ENCODE measurements at regions not wholly inside any gene's neighbourhood (a gene's known extent, or its start where the extent isn't known, plus 50 kb on each side); places are given as distances from the start of the nearest gene placed in this dataset.
"Not testable (repeated sequence)": the region's sequence is repeated elsewhere in the genome, so short reads cannot be mapped to it uniquely, and the experiment has no call there.

DNA sequence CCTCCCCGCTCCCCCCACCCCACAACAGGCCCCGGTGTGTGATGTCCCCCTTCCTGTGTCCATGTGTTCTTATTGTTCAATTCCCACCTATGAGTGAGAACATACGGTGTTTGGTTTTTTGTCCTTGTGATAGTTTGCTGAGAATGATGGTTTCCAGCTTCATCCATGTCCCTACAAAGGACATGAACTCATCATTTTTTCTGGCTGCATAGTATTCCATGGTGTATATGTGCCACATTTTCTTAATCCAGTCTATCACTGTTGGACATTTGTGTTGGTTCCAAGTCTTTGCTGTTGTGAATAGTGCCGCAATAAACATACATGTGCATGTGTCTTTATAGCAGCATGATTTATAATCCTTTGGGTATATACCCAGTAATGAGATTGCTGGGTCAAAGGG, 104.3 kb downstream of the MTPN start:
- not testable (repeated sequence) for H3K9ac ChIP-seq (ENCODE audit: low read length in 5 of 5); H3K36me3 ChIP-seq (ENCODE audit: control insufficient read depth in 5 of 5, insufficient read depth in 5 of 5, low read length in 5 of 5); H3K27me3 ChIP-seq (ENCODE audit: control insufficient read depth in 5 of 5, insufficient read depth in 4 of 5, low read length in 5 of 5); H3K27ac ChIP-seq (ENCODE audit: low read depth, low read length); H3K4me1 ChIP-seq (ENCODE audit: control insufficient read depth in 5 of 5, insufficient read depth in 5 of 5, low read length in 5 of 5); H3K9me3 ChIP-seq (ENCODE audit: control insufficient read depth in 5 of 5, low read length in 5 of 5); H3K4me3 ChIP-seq (ENCODE audit: low read depth in 1 of 5, low read length in 5 of 5)

DNA sequence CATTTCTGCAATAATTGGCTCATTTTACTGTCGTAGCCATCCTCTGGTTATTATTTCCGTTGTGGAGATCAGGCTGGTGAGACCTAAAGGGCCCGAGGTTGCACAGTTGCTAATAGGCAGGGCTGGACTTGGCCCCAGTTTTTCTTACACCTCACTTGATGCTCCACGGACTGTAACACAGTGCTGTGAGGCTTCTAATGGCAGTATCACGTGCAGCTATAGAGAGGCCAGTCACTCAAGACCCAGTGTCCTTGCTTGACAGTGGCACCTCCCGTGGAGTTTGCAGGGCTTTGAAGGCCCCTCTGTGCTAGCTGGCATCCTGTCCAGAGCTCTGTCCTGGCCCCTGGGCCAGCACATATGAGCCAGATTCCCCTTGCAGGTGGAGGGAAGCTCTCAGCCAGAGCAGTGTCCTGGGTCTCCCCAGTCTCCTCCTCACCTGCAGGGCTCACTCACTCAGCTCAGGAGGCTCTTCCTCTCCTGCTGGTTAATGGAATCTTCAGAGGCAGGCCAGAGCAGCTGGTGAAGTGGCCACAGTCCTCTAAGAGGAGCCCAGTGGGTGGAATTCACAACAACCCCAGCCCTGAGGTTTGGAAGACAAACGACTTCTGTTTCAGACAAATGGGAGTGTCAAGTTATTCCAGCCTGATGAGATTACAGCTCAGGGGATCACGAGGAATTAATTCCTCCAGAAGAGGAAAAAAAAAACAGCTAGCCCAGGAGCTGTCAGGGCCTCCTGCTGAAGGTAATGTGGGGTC, 114.2 kb upstream of the FAM180A start:
- peaks cover 0 to 7% (median 0%) of the 10 kb centered on the region in 5 donors for H3K9me3 ChIP-seq (ENCODE audit: control insufficient read depth in 5 of 5, low read length in 5 of 5)
- H3K9ac ChIP-seq (ENCODE audit: low read length in 5 of 5), result no peak overlapping the region
- no peaks in the 10 kb centered on the region for H3K4me1 ChIP-seq (ENCODE audit: control insufficient read depth in 5 of 5, insufficient read depth in 5 of 5, low read length in 5 of 5)
- H3K27me3 ChIP-seq (ENCODE audit: control insufficient read depth in 5 of 5, insufficient read depth in 4 of 5, low read length in 5 of 5), result no peaks in the 10 kb centered on the region
- no peaks in the 10 kb centered on the region for H3K36me3 ChIP-seq (ENCODE audit: control insufficient read depth in 5 of 5, insufficient read depth in 5 of 5, low read length in 5 of 5)
- no peak overlapping the region for H3K27ac ChIP-seq (ENCODE audit: low read depth, low read length)
- H3K4me3 ChIP-seq (ENCODE audit: low read depth in 1 of 5, low read length in 5 of 5), result no peak overlapping the region

GRCh38 chr7:135859538-135859937, 110.9 kb upstream of the FAM180A start:
- Histone ChIP-seq H3K9ac (ENCODE audit: low read length in 5 of 5) (no peak overlapping the region), H3K4me3 (ENCODE audit: low read depth in 1 of 5, low read length in 5 of 5) (no peak overlapping the region), H3K4me1 (ENCODE audit: control insufficient read depth in 5 of 5, insufficient read depth in 5 of 5, low read length in 5 of 5) (peaks cover 0 to 9% (median 4%) of the 10 kb centered on the region in 5 donors)

DNA sequence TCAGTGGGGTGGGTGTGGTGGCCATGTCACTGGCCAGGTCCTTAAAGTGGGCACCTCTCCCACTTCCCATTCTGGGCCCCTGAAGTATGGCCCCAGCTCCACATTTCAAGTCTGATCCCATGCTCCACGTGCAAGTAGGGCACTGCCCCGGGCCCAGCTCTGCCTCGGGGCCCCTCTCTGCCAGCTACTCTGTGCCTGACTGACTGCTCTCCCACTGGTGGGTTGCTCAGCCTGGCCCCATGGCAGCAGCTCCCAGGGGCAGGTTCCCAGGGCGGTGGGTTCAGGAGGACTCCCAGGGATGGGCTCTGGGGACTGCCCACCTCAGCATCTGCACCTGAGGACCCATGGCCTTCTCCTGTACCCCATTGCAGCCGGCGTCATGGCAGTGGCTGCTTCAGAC, 110.2 kb upstream of the FAM180A start:
- Histone ChIP-seq H3K27ac (ENCODE audit: low read depth, low read length) (no peak overlapping the region), H3K4me1 (ENCODE audit: control insufficient read depth in 5 of 5, insufficient read depth in 5 of 5, low read length in 5 of 5) (peaks cover 0 to 9% (median 4%) of the 10 kb centered on the region in 5 donors), H3K36me3 (ENCODE audit: control insufficient read depth in 5 of 5, insufficient read depth in 5 of 5, low read length in 5 of 5) (no peaks in the 10 kb centered on the region), H3K27me3 (ENCODE audit: control insufficient read depth in 5 of 5, insufficient read depth in 4 of 5, low read length in 5 of 5) (no peaks in the 10 kb centered on the region), H3K9me3 (ENCODE audit: control insufficient read depth in 5 of 5, low read length in 5 of 5) (peaks cover 0 to 7% (median 0%) of the 10 kb centered on the region in 5 donors), H3K9ac (ENCODE audit: low read length in 5 of 5) (no peak overlapping the region), H3K4me3 (ENCODE audit: low read depth in 1 of 5, low read length in 5 of 5) (no peak overlapping the region)

More at GRCh38 chr7:135859538-135859937, 110.9 kb upstream of the FAM180A start:
- Histone ChIP-seq H3K27me3 (ENCODE audit: control insufficient read depth in 5 of 5, insufficient read depth in 4 of 5, low read length in 5 of 5) (no peaks in the 10 kb centered on the region), H3K27ac (ENCODE audit: low read depth, low read length) (no peak overlapping the region), H3K9me3 (ENCODE audit: control insufficient read depth in 5 of 5, low read length in 5 of 5) (peaks cover 0 to 7% (median 0%) of the 10 kb centered on the region in 5 donors), H3K36me3 (ENCODE audit: control insufficient read depth in 5 of 5, insufficient read depth in 5 of 5, low read length in 5 of 5) (no peaks in the 10 kb centered on the region)

DNA sequence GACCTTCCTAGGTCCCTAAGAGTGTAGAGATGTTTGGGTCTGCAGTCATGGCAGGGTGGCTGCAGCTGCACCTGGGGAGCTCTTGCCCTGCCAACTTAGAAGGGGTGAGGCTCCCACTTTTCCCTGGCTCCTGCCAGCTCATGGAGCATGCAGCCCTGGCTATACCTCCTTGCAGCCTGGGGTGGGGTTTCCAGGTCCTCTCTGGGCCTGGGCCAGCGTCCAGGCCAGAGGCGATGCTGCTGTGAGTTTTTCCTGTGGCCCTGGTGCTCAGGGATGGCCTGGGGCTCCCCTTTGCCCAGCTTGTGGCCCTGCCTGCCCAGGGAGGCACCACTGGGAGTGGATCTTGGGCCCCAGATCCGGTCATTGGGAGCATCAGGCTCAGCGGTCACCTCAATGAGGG, 109.8 kb upstream of the FAM180A start:
- Histone ChIP-seq H3K9me3 (ENCODE audit: control insufficient read depth in 5 of 5, low read length in 5 of 5) (peaks cover 0 to 7% (median 0%) of the 10 kb centered on the region in 5 donors), H3K4me1 (ENCODE audit: control insufficient read depth in 5 of 5, insufficient read depth in 5 of 5, low read length in 5 of 5) (peaks cover 0 to 9% (median 4%) of the 10 kb centered on the region in 5 donors), H3K9ac (ENCODE audit: low read length in 5 of 5) (no peak overlapping the region), H3K27ac (ENCODE audit: low read depth, low read length) (no peak overlapping the region), H3K4me3 (ENCODE audit: low read depth in 1 of 5, low read length in 5 of 5) (no peak overlapping the region), H3K36me3 (ENCODE audit: control insufficient read depth in 5 of 5, insufficient read depth in 5 of 5, low read length in 5 of 5) (no peaks in the 10 kb centered on the region), H3K27me3 (ENCODE audit: control insufficient read depth in 5 of 5, insufficient read depth in 4 of 5, low read length in 5 of 5) (no peaks in the 10 kb centered on the region)

DNA sequence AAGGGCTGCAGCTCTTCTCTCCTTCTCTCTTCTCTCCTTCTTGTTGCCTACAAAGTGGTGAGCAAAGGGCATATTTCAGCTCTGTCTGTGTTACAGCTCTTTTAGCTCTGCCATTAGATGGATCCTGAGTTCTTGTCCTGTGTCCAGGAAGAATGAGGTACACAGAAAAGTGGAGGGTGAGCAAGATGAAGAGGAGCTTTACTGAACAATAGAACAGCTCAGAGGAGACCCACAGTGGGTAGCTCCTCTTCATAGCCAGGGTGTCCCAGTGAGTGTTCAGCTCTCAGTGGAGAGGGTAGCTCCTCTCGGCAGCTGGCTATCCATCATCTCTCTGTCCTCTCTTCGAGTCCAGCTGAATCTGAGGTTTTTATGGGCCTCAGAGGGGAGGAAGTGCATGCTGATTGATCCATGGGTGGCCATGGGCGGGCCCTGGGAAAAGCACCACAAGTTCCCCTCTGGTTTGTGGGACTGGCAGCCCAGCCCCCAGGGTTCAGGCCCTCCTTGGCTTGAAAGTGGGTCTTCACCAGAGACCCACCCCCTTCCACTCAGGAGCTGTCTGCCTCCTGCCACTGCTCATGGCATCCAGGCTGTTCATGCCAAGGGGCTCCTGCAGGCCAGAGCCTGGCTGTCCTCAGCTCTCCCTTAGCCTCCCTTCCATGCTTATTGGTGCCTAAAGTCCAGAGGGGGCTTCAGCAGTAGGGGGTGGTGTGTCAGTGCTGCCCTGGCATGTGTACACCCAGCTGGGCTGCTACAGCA, 109.1 kb upstream of the FAM180A start:
- Histone ChIP-seq H3K27me3 (ENCODE audit: control insufficient read depth in 5 of 5, insufficient read depth in 4 of 5, low read length in 5 of 5) (no peaks in the 10 kb centered on the region), H3K36me3 (ENCODE audit: control insufficient read depth in 5 of 5, insufficient read depth in 5 of 5, low read length in 5 of 5) (no peaks in the 10 kb centered on the region)

DNA sequence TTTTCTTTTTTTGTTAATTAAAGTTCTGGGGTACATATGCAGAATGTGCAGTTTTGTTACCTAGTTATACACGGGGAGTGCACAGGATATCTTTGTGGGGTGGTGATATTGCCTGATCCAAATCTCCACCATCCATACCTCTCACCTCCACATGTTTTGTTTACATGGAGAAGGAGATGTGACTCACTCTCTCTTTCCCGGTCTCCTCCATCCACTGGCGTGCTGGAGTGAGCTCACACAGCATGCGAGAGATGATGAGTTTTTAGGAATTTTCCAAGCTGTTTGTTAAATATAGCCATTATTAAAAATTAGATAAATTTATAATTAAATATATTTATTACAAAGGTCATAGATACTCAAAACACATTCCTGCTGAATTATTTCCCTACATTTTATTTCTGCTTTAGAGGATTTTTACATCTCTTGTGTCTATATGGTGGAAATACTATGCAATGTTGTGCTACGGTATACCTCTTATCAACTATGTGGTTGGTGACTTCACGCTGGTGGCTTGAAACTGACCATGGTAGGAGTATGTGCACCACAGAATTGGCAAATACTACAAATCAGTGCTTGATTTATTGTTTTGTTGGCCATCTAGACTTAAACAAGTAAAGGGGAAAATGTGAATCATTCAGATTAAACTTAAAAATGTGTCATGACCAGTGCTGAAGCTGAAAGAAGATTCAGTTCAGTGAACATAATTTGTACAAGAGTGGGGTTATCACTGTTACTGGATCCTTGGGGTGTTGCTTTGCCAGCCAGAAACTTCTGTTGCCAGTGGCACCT, 107.9 kb upstream of the FAM180A start:
- Histone ChIP-seq H3K36me3 (ENCODE audit: control insufficient read depth in 5 of 5, insufficient read depth in 5 of 5, low read length in 5 of 5) (no peaks in the 10 kb centered on the region), H3K9ac (ENCODE audit: low read length in 5 of 5) (no peak overlapping the region), H3K27ac (ENCODE audit: low read depth, low read length) (no peak overlapping the region), H3K4me1 (ENCODE audit: control insufficient read depth in 5 of 5, insufficient read depth in 5 of 5, low read length in 5 of 5) (peaks cover 0 to 9% (median 4%) of the 10 kb centered on the region in 5 donors), H3K4me3 (ENCODE audit: low read depth in 1 of 5, low read length in 5 of 5) (no peak overlapping the region), H3K9me3 (ENCODE audit: control insufficient read depth in 5 of 5, low read length in 5 of 5) (peaks cover 0 to 2% (median 0%) of the 10 kb centered on the region in 5 donors), H3K27me3 (ENCODE audit: control insufficient read depth in 5 of 5, insufficient read depth in 4 of 5, low read length in 5 of 5) (no peaks in the 10 kb centered on the region)

More for the DNA sequence above, 109.1 kb upstream of the FAM180A start:
- Histone ChIP-seq H3K4me1 (ENCODE audit: control insufficient read depth in 5 of 5, insufficient read depth in 5 of 5, low read length in 5 of 5) (peaks cover 0 to 9% (median 4%) of the 10 kb centered on the region in 5 donors), H3K27ac (ENCODE audit: low read depth, low read length) (no peak overlapping the region), H3K4me3 (ENCODE audit: low read depth in 1 of 5, low read length in 5 of 5) (no peak overlapping the region), H3K9me3 (ENCODE audit: control insufficient read depth in 5 of 5, low read length in 5 of 5) (peaks cover 0 to 7% (median 0%) of the 10 kb centered on the region in 5 donors), H3K9ac (ENCODE audit: low read length in 5 of 5) (no peak overlapping the region)

DNA sequence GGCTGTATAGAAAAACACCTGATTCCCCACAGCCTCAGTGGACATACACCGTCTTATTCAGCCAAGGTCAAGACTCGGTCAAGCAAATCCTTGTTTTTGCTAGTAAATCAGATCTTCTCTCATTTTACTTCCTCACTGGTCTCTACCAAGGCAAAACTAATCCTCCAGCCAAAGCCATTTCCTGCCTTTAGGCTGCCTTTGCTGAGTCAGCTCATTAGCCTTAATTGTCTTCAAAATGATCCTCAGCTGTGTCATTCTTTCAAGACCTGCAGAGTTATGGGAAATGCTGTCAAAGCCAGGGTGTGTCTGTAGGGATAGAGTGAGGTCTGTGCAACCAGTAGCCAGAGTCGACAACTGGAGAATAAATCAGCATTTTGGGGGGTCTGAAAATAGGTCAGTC, 107.2 kb upstream of the FAM180A start:
- Histone ChIP-seq H3K9ac (ENCODE audit: low read length in 5 of 5) (no peak overlapping the region), H3K4me1 (ENCODE audit: control insufficient read depth in 5 of 5, insufficient read depth in 5 of 5, low read length in 5 of 5) (peaks cover 0 to 9% (median 4%) of the 10 kb centered on the region in 5 donors), H3K36me3 (ENCODE audit: control insufficient read depth in 5 of 5, insufficient read depth in 5 of 5, low read length in 5 of 5) (no peaks in the 10 kb centered on the region), H3K4me3 (ENCODE audit: low read depth in 1 of 5, low read length in 5 of 5) (no peak overlapping the region), H3K27me3 (ENCODE audit: control insufficient read depth in 5 of 5, insufficient read depth in 4 of 5, low read length in 5 of 5) (no peaks in the 10 kb centered on the region), H3K27ac (ENCODE audit: low read depth, low read length) (no peak overlapping the region), H3K9me3 (ENCODE audit: control insufficient read depth in 5 of 5, low read length in 5 of 5) (no peaks in the 10 kb centered on the region)

- H3K27ac ChIP-seq (ENCODE audit: low read depth, low read length), result no peak overlapping the region
- no peak overlapping the region for H3K9ac ChIP-seq (ENCODE audit: low read length in 5 of 5)
- H3K9me3 ChIP-seq (ENCODE audit: control insufficient read depth in 5 of 5, low read length in 5 of 5), result no peaks in the 10 kb centered on the region
- H3K4me3 ChIP-seq (ENCODE audit: low read depth in 1 of 5, low read length in 5 of 5), result no peak overlapping the region
- peaks cover 0 to 9% (median 4%) of the 10 kb centered on the region in 5 donors for H3K4me1 ChIP-seq (ENCODE audit: control insufficient read depth in 5 of 5, insufficient read depth in 5 of 5, low read length in 5 of 5)
- no peaks in the 10 kb centered on the region for H3K36me3 ChIP-seq (ENCODE audit: control insufficient read depth in 5 of 5, insufficient read depth in 5 of 5, low read length in 5 of 5)
- no peaks in the 10 kb centered on the region for H3K27me3 ChIP-seq (ENCODE audit: control insufficient read depth in 5 of 5, insufficient read depth in 4 of 5, low read length in 5 of 5)
Observed at GRCh38 chr7:135853499-135853898, 104.9 kb upstream of the FAM180A start.

Measured in subcutaneous abdominal adipose tissue (tissue), 5 donors.